Neural crest cell (in vitro differentiated cells): ENCODE measurements at regions not wholly inside any gene's neighbourhood (a gene's known extent, or its start where the extent isn't known, plus 50 kb on each side); places are given as distances from the start of the nearest gene placed in this dataset.

Source experiments
- DNase-seq: peaks from one replicate; pipeline ENCODE4 v3.0.0; 2021; ENCODE audit warnings: low read depth, mixed read lengths, low spot score
- H3K27ac Mint-ChIP-seq: one replicate; pipeline ENCODE4 v1.8.0; 2021; ENCODE audit warnings: mild to moderate bottlenecking, mixed read lengths; ENCODE audit not compliant: unreplicated experiment
- H3K27me3 Mint-ChIP-seq: 2 replicates; pipeline ENCODE4 v1.8.0; 2021; ENCODE audit warnings: low read depth, mild to moderate bottlenecking, mixed read lengths
- H3K36me3 Mint-ChIP-seq: 2 replicates; pipeline ENCODE4 v1.8.0; 2021; ENCODE audit warnings: low read depth, mild to moderate bottlenecking, mixed read lengths
- H3K4me1 Mint-ChIP-seq: 2 replicates; pipeline ENCODE4 v1.8.0; 2021; ENCODE audit warnings: mixed read lengths
- H3K4me3 Mint-ChIP-seq: one replicate; pipeline ENCODE4 v1.8.0; 2021; ENCODE audit warnings: mild to moderate bottlenecking, mixed read lengths
- H3K9me3 Mint-ChIP-seq: 2 replicates; pipeline ENCODE4 v1.8.0; 2021; ENCODE audit warnings: mixed read lengths
- CTCF ChIP-seq: fragments of 200-600 bp; sonication (generic); conservative IDR thresholded peaks from 2 replicates; pipeline ENCODE4 v1.5.0; 2021; ENCODE audit warnings: antibody characterized with exemption, mild to moderate bottlenecking

GRCh38 chr2:138831691-138832090 lies 51.5 kb upstream of the NXPH2 start:
- Mint-ChIP-seq H3K27ac (no peak overlapping the region), H3K4me1 (no peaks in the 10 kb centered on the region), H3K4me3 (no peak overlapping the region), H3K36me3 (no peaks in the 10 kb centered on the region), H3K27me3 (no peaks in the 10 kb centered on the region), H3K9me3 (no peaks in the 10 kb centered on the region)
- no peak for DNase-seq
- no peak for TF ChIP-seq CTCF

DNA sequence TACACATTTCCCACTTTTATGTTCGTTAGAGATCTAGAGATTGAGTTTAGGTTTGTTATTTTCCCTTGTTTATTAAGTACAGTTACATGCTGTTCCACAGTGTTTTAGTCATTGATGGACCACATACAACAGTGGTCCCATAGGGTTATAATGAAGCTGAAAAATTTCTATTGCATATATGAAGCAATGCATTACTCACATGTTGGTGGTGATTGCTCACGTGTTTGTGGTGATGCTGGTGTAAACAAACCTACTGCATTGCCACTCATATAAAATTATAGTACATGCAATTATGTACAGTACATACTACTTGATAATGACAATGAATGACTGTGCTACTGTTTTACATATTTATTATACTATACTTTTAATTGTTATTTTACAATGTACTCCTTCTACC lies 51.0 kb upstream of the NXPH2 start:
- Mint-ChIP-seq H3K36me3 (no peaks in the 10 kb centered on the region), H3K4me3 (no peak overlapping the region), H3K9me3 (no peaks in the 10 kb centered on the region), H3K4me1 (no peaks in the 10 kb centered on the region), H3K27me3 (no peaks in the 10 kb centered on the region), H3K27ac (no peak overlapping the region)
- DNase-seq = no peak
- TF ChIP-seq CTCF = no peak

- no peaks in the 10 kb centered on the region for H3K4me1 Mint-ChIP-seq
- no peak overlapping the region for H3K4me3 Mint-ChIP-seq
- H3K9me3 Mint-ChIP-seq = no peaks in the 10 kb centered on the region
- H3K27ac Mint-ChIP-seq = no peak overlapping the region
- no peaks in the 10 kb centered on the region for H3K36me3 Mint-ChIP-seq
- TF ChIP-seq CTCF = no peak
- no peak for DNase-seq
- H3K27me3 Mint-ChIP-seq = no peaks in the 10 kb centered on the region
Measured at GRCh38 chr2:138830547-138830946, 50.4 kb upstream of the NXPH2 start.
